ENCODE measurements at regions not wholly inside any gene's neighbourhood (a gene's known extent, or its start where the extent isn't known, plus 50 kb on each side); places are given as distances from the start of the nearest gene placed in this dataset.

GRCh38 chr1:194445244-194445643, 1258.8 kb upstream of the B3GALT2 start:
- H3K9ac ChIP-seq (ENCODE audit: low read length) = no peak overlapping the region
- no peaks in the 10 kb centered on the region for H3K9me3 ChIP-seq (ENCODE audit: low read length)
- H3K27ac ChIP-seq (ENCODE audit: low read depth, low read length, poor library complexity, severe bottlenecking) = no peak overlapping the region
- TF ChIP-seq CTCF (IDR thresholded peaks at IDR 0.05; ENCODE audit: low read length) = no peak
- no peak for TF ChIP-seq EZH2 (IDR thresholded peaks at IDR 0.05; ENCODE audit: borderline replicate concordance, low read length)
- H3K4me1 ChIP-seq (ENCODE audit: insufficient read depth, low read length, severe bottlenecking) = no peaks in the 10 kb centered on the region
- H3K36me3 ChIP-seq (ENCODE audit: insufficient read depth, low read length) = no peaks in the 10 kb centered on the region
- no peaks in the 10 kb centered on the region for H3K9me2 ChIP-seq (ENCODE audit: low read depth, low read length)
- H4K20me1 ChIP-seq (ENCODE audit: insufficient read depth, low read length) = no peaks in the 10 kb centered on the region
- no peaks in the 10 kb centered on the region for H3K27me3 ChIP-seq (ENCODE audit: insufficient read depth, low read length)
- H3K4me2 ChIP-seq (ENCODE audit: low read length) = no peak overlapping the region
- H3K4me3 ChIP-seq (ENCODE audit: low read depth, low read length, poor library complexity, severe bottlenecking) = no peak overlapping the region
- no peaks in the 10 kb centered on the region for H3F3A ChIP-seq (ENCODE audit: insufficient read depth, low read length)
- no peak overlapping the region for H2AFZ ChIP-seq (ENCODE audit: low read length)
- no peaks in the 10 kb centered on the region for H3K79me2 ChIP-seq (ENCODE audit: insufficient read depth, low read length)

- TF ChIP-seq CTCF (IDR thresholded peaks at IDR 0.05; ENCODE audit: low read length) = no peak
- TF ChIP-seq EZH2 (IDR thresholded peaks at IDR 0.05; ENCODE audit: borderline replicate concordance, low read length) = no peak
Observed at GRCh38 chr1:194442901-194443575, 1256.6 kb upstream of the B3GALT2 start.

GRCh38 chr1:194437135-194437534, 1250.7 kb upstream of the B3GALT2 start:
- Histone ChIP-seq H3K9me2 (ENCODE audit: low read depth, low read length) (no peaks in the 10 kb centered on the region), H3K27me3 (ENCODE audit: insufficient read depth, low read length) (no peaks in the 10 kb centered on the region), H2AFZ (ENCODE audit: low read length) (no peak overlapping the region), H3K79me2 (ENCODE audit: insufficient read depth, low read length) (no peaks in the 10 kb centered on the region), H3K4me1 (ENCODE audit: insufficient read depth, low read length, severe bottlenecking) (no peaks in the 10 kb centered on the region), H3K4me3 (ENCODE audit: low read depth, low read length, poor library complexity, severe bottlenecking) (no peak overlapping the region), H4K20me1 (ENCODE audit: insufficient read depth, low read length) (no peaks in the 10 kb centered on the region), H3K36me3 (ENCODE audit: insufficient read depth, low read length) (no peaks in the 10 kb centered on the region), H3K27ac (ENCODE audit: low read depth, low read length, poor library complexity, severe bottlenecking) (no peak overlapping the region), H3F3A (ENCODE audit: insufficient read depth, low read length) (no peaks in the 10 kb centered on the region), H3K4me2 (ENCODE audit: low read length) (no peak overlapping the region), H3K9ac (ENCODE audit: low read length) (no peak overlapping the region), H3K9me3 (ENCODE audit: low read length) (no peaks in the 10 kb centered on the region)
- TF ChIP-seq CTCF (IDR thresholded peaks at IDR 0.05; ENCODE audit: low read length) (no peak), EZH2 (IDR thresholded peaks at IDR 0.05; ENCODE audit: borderline replicate concordance, low read length) (no peak)

More at GRCh38 chr1:194442901-194443575, 1256.6 kb upstream of the B3GALT2 start:
- Histone ChIP-seq H2AFZ (ENCODE audit: low read length) (no peak overlapping the region), H3F3A (ENCODE audit: insufficient read depth, low read length) (no peaks in the 10 kb centered on the region), H3K4me1 (ENCODE audit: insufficient read depth, low read length, severe bottlenecking) (no peaks in the 10 kb centered on the region), H3K36me3 (ENCODE audit: insufficient read depth, low read length) (no peaks in the 10 kb centered on the region), H3K79me2 (ENCODE audit: insufficient read depth, low read length) (no peaks in the 10 kb centered on the region), H3K9ac (ENCODE audit: low read length) (no peak overlapping the region), H4K20me1 (ENCODE audit: insufficient read depth, low read length) (no peaks in the 10 kb centered on the region), H3K4me3 (ENCODE audit: low read depth, low read length, poor library complexity, severe bottlenecking) (no peak overlapping the region), H3K27me3 (ENCODE audit: insufficient read depth, low read length) (no peaks in the 10 kb centered on the region), H3K9me2 (ENCODE audit: low read depth, low read length) (no peaks in the 10 kb centered on the region), H3K4me2 (ENCODE audit: low read length) (no peak overlapping the region), H3K27ac (ENCODE audit: low read depth, low read length, poor library complexity, severe bottlenecking) (no peak overlapping the region), H3K9me3 (ENCODE audit: low read length) (no peaks in the 10 kb centered on the region)
